OCI-LY7 (cell line): ENCODE measurements at regions not wholly inside any gene's neighbourhood (a gene's known extent, or its start where the extent isn't known, plus 50 kb on each side); places are given as distances from the start of the nearest gene placed in this dataset.

Experiments used
- BruUV-seq: library from RNA; stranded (reverse); fragments of 400-500 nt; replicated peaks from 2 replicates; lab custom pipeline; 2021; lab: Mats Ljungman, UMichigan
- CTCF ChIA-PET: fragments of 300-600 bp; sonication (Branson Sonifier 250); formaldehyde crosslinking; loops from one replicate; lab custom pipeline; 2022; ENCODE audit warnings: antibody characterized with exemption; ENCODE audit not compliant: unreplicated experiment; lab: Charles Lee
- POLR2A ChIA-PET: fragments of 300-600 bp; sonication (Branson Sonifier 250); formaldehyde crosslinking; loops from one replicate; lab custom pipeline; 2022; ENCODE audit warnings: antibody characterized with exemption; lab: Charles Lee
- DNase-seq: peaks from one replicate; pipeline ENCODE4 v3.0.0-alpha.2; 2015; ENCODE audit warnings: low spot score
- H2AFZ ChIP-seq: fragments of 200-600 bp; sonication (generic), shearing (Covaris generic); 2 replicates; pipeline ENCODE4 v1.6.1; 2014; ENCODE audit warnings: mild to moderate bottlenecking, antibody characterized with exemption, low read length, moderate library complexity
- H3K27ac ChIP-seq: fragments of 200-600 bp; sonication (generic); 2 replicates; pipeline ENCODE4 v1.5.1; 2014; ENCODE audit warnings: mixed run types, low read depth, mild to moderate bottlenecking, moderate library complexity, low read length, inconsistent platforms; ENCODE audit not compliant: poor library complexity, severe bottlenecking
- H3K36me3 ChIP-seq: fragments of 200-600 bp; sonication (generic); 2 replicates; pipeline ENCODE4 v1.6.1; 2014; ENCODE audit warnings: mild to moderate bottlenecking, antibody characterized with exemption, low read length, moderate library complexity, mixed read lengths; ENCODE audit not compliant: insufficient read depth
- H3K4me1 ChIP-seq: fragments of 200-600 bp; sonication (generic); 2 replicates; pipeline ENCODE4 v1.5.1; 2014; ENCODE audit warnings: mild to moderate bottlenecking, low read length; ENCODE audit not compliant: insufficient read depth, poor library complexity, severe bottlenecking
- H3K4me2 ChIP-seq: fragments of 200-600 bp; sonication (generic); 2 replicates; pipeline ENCODE4 v1.6.1; 2014; ENCODE audit warnings: mild to moderate bottlenecking, low read length
- H3K4me3 ChIP-seq: fragments of 200-600 bp; sonication (generic); 2 replicates; pipeline ENCODE4 v1.5.1; 2014; ENCODE audit warnings: mild to moderate bottlenecking, low read depth, low read length; ENCODE audit not compliant: poor library complexity, severe bottlenecking
- H3K79me2 ChIP-seq: fragments of 200-600 bp; sonication (generic); 2 replicates; pipeline ENCODE4 v1.6.1; 2016; ENCODE audit warnings: low read depth, mild to moderate bottlenecking, low read length, moderate library complexity, mixed read lengths; ENCODE audit not compliant: insufficient read depth
- H3K9me2 ChIP-seq: fragments of 200-600 bp; sonication (generic); 2 replicates; pipeline ENCODE4 v1.6.1; 2016; ENCODE audit warnings: mild to moderate bottlenecking, low read length, mixed read lengths; ENCODE audit not compliant: insufficient read depth
- H3K9me3 ChIP-seq: fragments of 200-600 bp; sonication (generic); 2 replicates; pipeline ENCODE4 v1.6.1; 2014; ENCODE audit warnings: mild to moderate bottlenecking, mixed run types, low read length, mixed read lengths
- H4K20me1 ChIP-seq: fragments of 200-600 bp; sonication (generic); 2 replicates; pipeline ENCODE4 v1.6.1; 2014; ENCODE audit warnings: mild to moderate bottlenecking, antibody characterized with exemption, low read length, moderate library complexity, mixed read lengths; ENCODE audit not compliant: insufficient read depth
- EZH2phosphoT487 ChIP-seq: fragments of 200-600 bp; sonication (generic); IDR thresholded peaks from 2 replicates; pipeline ENCODE4 v1.6.1; 2018; ENCODE audit warnings: low read depth, borderline replicate concordance, mild to moderate bottlenecking, mixed run types, antibody characterized with exemption, low read length, moderate library complexity, mixed read lengths
- intact Hi-C: fragments of 100-400 bp; cut with micrococcal nuclease; formaldehyde crosslinking; loops from one replicate; pipeline ENCODE4 v1.10.0; 2022; ENCODE audit not compliant: unreplicated experiment
- TF ChIP-seq, protein P1 (sequence below): fragments of 200-600 bp; sonication (generic); conservative IDR thresholded peaks from 2 replicates; pipeline ENCODE4 v1.5.1; 2014; ENCODE audit warnings: mild to moderate bottlenecking, antibody characterized with exemption, low read length, moderate library complexity, mixed read lengths

DNA sequence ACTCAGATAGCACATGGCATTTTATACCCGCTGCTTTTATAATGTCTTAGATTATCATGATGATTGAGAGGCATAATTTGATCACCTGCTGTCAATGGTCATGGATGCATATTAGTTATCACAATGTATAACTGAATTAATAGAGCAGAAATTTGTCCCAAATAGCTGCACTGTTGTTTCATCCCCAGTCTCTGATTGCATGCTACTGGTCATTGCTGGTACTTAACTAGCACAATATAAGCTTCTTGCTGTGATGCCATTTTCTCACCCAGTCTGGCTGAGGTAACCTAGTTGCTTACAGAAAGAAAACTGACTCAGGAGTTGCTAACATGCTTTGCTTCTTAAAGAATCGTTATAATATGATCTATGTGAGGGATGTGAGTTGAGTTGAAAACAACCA, 76.8 kb upstream of the PLEKHA5 start:
- H3K4me2 ChIP-seq: no peak overlapping the region
- no peaks in the 10 kb centered on the region for H3K4me1 ChIP-seq
- no peaks in the 10 kb centered on the region for H3K36me3 ChIP-seq
- ChIA-PET POLR2A (no interaction called here), CTCF (no interaction called here)
- no peak overlapping the region for H3K4me3 ChIP-seq
- no peaks in the 10 kb centered on the region for H3K9me2 ChIP-seq
- DNase-seq: no peak
- no peak for TF ChIP-seq EZH2phosphoT487
- TF ChIP-seq, protein P1, sequence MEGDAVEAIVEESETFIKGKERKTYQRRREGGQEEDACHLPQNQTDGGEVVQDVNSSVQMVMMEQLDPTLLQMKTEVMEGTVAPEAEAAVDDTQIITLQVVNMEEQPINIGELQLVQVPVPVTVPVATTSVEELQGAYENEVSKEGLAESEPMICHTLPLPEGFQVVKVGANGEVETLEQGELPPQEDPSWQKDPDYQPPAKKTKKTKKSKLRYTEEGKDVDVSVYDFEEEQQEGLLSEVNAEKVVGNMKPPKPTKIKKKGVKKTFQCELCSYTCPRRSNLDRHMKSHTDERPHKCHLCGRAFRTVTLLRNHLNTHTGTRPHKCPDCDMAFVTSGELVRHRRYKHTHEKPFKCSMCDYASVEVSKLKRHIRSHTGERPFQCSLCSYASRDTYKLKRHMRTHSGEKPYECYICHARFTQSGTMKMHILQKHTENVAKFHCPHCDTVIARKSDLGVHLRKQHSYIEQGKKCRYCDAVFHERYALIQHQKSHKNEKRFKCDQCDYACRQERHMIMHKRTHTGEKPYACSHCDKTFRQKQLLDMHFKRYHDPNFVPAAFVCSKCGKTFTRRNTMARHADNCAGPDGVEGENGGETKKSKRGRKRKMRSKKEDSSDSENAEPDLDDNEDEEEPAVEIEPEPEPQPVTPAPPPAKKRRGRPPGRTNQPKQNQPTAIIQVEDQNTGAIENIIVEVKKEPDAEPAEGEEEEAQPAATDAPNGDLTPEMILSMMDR: no peak
- no peak overlapping the region for H3K27ac ChIP-seq
- H3K79me2 ChIP-seq: no peaks in the 10 kb centered on the region
- H4K20me1 ChIP-seq: no peaks in the 10 kb centered on the region
- no peaks in the 10 kb centered on the region for H3K9me3 ChIP-seq
- intact Hi-C loops: no loop called here
- H2AFZ ChIP-seq: no peak overlapping the region
- BruUV-seq: no TSS peak

DNA sequence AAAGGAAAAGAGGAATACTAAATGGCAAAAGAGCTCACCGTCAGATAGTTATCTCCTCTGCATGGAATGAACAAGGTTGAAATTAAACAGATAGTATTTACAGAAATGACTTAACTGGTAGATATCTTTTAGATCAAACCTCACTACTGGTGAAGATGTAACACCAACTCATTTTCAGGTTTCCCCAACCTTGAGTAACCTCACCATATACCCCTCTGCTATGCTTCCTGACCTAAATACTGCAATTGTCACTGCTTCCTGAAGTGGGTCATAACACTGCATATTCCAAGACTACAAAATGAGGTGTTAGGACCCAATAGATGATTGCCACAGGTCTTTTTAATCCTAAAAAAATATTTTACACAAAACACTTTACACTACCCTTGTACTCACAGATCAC, 76.3 kb upstream of the PLEKHA5 start:
- H3K9me3 ChIP-seq: no peaks in the 10 kb centered on the region
- no peaks in the 10 kb centered on the region for H3K36me3 ChIP-seq
- H3K9me2 ChIP-seq: no peaks in the 10 kb centered on the region
- no peaks in the 10 kb centered on the region for H4K20me1 ChIP-seq
- no peak overlapping the region for H3K4me3 ChIP-seq
- H2AFZ ChIP-seq: no peak overlapping the region
- no peaks in the 10 kb centered on the region for H3K4me1 ChIP-seq
- BruUV-seq: no TSS peak
- ChIA-PET POLR2A (interaction anchor here (0.5 kb wide), 1 partner anchor 152 kb away, joined by 3 read pairs; no protein-coding TSS in a partner anchor), CTCF (no interaction called here)
- intact Hi-C loops: no loop called here
- H3K27ac ChIP-seq: no peak overlapping the region
- no peaks in the 10 kb centered on the region for H3K79me2 ChIP-seq
- H3K4me2 ChIP-seq: no peak overlapping the region
- no peak for DNase-seq
- TF ChIP-seq, protein P1: no peak
- no peak for TF ChIP-seq EZH2phosphoT487

DNA sequence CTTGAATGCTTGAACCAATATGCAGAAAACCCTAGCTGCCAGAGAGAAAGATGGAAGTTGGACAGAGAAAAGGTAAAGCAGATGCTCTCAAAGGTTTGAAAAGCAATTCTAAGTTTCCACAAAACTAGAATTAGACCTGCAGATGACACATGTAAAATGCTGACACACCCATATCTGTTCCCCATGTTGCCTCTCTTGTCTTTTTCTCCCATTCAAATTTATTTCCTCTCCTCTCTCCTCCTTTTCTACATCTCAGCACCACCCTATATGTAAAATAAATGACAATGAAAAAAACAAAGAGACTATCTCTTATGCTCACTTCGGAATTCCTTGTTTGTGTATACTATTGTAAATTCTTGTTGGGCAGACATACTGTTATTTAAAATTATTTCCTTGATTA, 75.5 kb upstream of the PLEKHA5 start:
- no TSS peak for BruUV-seq
- H2AFZ ChIP-seq: no peak overlapping the region
- H3K27ac ChIP-seq: no peak overlapping the region
- DNase-seq: no peak
- no peaks in the 10 kb centered on the region for H3K4me1 ChIP-seq
- intact Hi-C loops: no loop called here
- no peaks in the 10 kb centered on the region for H3K36me3 ChIP-seq
- H3K9me3 ChIP-seq: no peaks in the 10 kb centered on the region
- H3K4me2 ChIP-seq: no peak overlapping the region
- no peak overlapping the region for H3K4me3 ChIP-seq
- CTCF ChIA-PET: no interaction called here
- H3K79me2 ChIP-seq: no peaks in the 10 kb centered on the region
- TF ChIP-seq EZH2phosphoT487: no peak
- TF ChIP-seq, protein P1: no peak
- no peaks in the 10 kb centered on the region for H4K20me1 ChIP-seq
- POLR2A ChIA-PET: interaction anchor here (0.5 to 0.7 kb wide), 3 partner anchors 152 to 685 kb away, joined by 3 to 4 read pairs (median 3); no protein-coding TSS in a partner anchor
- H3K9me2 ChIP-seq: no peaks in the 10 kb centered on the region
